GM18526 (cell line): ENCODE measurements at regions not wholly inside any gene's neighbourhood (a gene's known extent, or its start where the extent isn't known, plus 50 kb on each side); places are given as distances from the start of the nearest gene placed in this dataset.

ENCODE experiments used
- POLR2A ChIP-seq: IDR thresholded peaks from 3 replicates; pipeline ENCODE4 v1.6.1; 2011; ENCODE audit not compliant: insufficient read length; ENCODE audit errors: extremely low read depth

GRCh38 chr5:124104821-124105220 lies 592.8 kb downstream of the CSNK1G3 start:
- TF ChIP-seq POLR2A: no peak

- TF ChIP-seq POLR2A: no peak
These were observed 592.4 kb downstream of the CSNK1G3 start for GRCh38 chr5:124104344-124104743.

- no peak for TF ChIP-seq POLR2A
These were observed 591.7 kb downstream of the CSNK1G3 start for GRCh38 chr5:124103671-124104070.

- no peak for TF ChIP-seq POLR2A
These were observed 590.5 kb downstream of the CSNK1G3 start for GRCh38 chr5:124102486-124102885.

- TF ChIP-seq POLR2A: no peak
These were observed 581.7 kb downstream of the CSNK1G3 start for GRCh38 chr5:124093658-124094057.

GRCh38 chr5:124090115-124090514 lies 578.1 kb downstream of the CSNK1G3 start:
- TF ChIP-seq POLR2A: no peak

- no peak for TF ChIP-seq POLR2A
These were observed 577.6 kb downstream of the CSNK1G3 start for GRCh38 chr5:124089578-124089977.

GRCh38 chr5:124088289-124089032 lies 576.5 kb downstream of the CSNK1G3 start:
- no peak for TF ChIP-seq POLR2A

- TF ChIP-seq POLR2A: no peak
These were observed 575.8 kb downstream of the CSNK1G3 start for GRCh38 chr5:124087752-124088151.

- no peak for TF ChIP-seq POLR2A
These were observed 568.3 kb downstream of the CSNK1G3 start for GRCh38 chr5:124080256-124080655.

GRCh38 chr5:124079062-124079461 lies 567.1 kb downstream of the CSNK1G3 start:
- TF ChIP-seq POLR2A: no peak

GRCh38 chr5:124074500-124074899 lies 562.5 kb downstream of the CSNK1G3 start:
- TF ChIP-seq POLR2A: no peak

GRCh38 chr5:124072570-124072969 lies 560.6 kb downstream of the CSNK1G3 start:
- TF ChIP-seq POLR2A: no peak

- no peak for TF ChIP-seq POLR2A
These were observed 559.1 kb downstream of the CSNK1G3 start for GRCh38 chr5:124071039-124071438.

GRCh38 chr5:124065508-124065907 lies 553.5 kb downstream of the CSNK1G3 start:
- TF ChIP-seq POLR2A: no peak

GRCh38 chr5:124064956-124065355 lies 553.0 kb downstream of the CSNK1G3 start:
- no peak for TF ChIP-seq POLR2A

- TF ChIP-seq POLR2A: no peak
These were observed 549.7 kb downstream of the CSNK1G3 start for GRCh38 chr5:124061663-124062062.

- TF ChIP-seq POLR2A: no peak
These were observed 549.1 kb downstream of the CSNK1G3 start for GRCh38 chr5:124061068-124061430.
